Left renal pelvis (tissue), 4 donors: ENCODE measurements at regions not wholly inside any gene's neighbourhood (a gene's known extent, or its start where the extent isn't known, plus 50 kb on each side); places are given as distances from the start of the nearest gene placed in this dataset.

Source experiments
- DNase-seq, 4 donors: peaks; one replicate each; pipeline ENCODE4 v3.0.0-alpha.2; 2013; ENCODE audit warnings: low read depth in 4 of 4, low spot score in 3 of 4

- DNase-seq: no peak
Observed at GRCh38 chr4:186927624-186928023, 204.0 kb upstream of the FAT1 start.

- DNase-seq: no peak
Observed at GRCh38 chr4:186930024-186930423, 206.4 kb upstream of the FAT1 start.

GRCh38 chr4:186931519-186931918, 207.9 kb upstream of the FAT1 start:
- no peak for DNase-seq

- no peak for DNase-seq
Observed at GRCh38 chr4:186932196-186932595, 208.5 kb upstream of the FAT1 start.

DNA sequence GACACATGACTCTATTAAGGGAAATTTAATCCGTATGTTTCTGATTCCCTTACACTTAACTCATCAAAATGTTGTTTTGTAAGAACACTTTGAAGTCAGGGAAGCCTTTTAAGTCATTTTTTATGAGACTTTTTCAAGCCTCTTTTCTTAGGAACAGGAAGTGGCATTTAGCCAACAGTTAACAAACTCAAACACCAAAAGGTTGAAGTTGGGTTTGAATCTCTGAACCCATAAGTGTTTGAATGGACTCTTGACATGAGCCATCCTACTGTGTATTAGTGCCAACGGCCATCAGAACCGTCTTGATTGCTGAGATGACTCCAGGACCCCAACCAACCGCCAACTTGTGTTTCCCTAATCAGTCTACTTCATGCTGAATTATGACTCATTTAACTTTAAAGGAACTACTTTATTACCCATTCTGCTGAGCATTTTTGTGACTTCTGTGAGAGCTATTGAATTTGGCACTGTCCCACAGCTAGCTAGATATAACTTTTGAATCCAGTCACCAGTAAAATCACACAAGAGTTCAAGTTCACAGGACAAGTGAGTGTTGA, 209.1 kb upstream of the FAT1 start:
- DNase-seq: peak in 2 of 4 donors; percentile 64 to 65

- no peak for DNase-seq
Observed at GRCh38 chr4:186934244-186934643, 210.6 kb upstream of the FAT1 start.

DNA sequence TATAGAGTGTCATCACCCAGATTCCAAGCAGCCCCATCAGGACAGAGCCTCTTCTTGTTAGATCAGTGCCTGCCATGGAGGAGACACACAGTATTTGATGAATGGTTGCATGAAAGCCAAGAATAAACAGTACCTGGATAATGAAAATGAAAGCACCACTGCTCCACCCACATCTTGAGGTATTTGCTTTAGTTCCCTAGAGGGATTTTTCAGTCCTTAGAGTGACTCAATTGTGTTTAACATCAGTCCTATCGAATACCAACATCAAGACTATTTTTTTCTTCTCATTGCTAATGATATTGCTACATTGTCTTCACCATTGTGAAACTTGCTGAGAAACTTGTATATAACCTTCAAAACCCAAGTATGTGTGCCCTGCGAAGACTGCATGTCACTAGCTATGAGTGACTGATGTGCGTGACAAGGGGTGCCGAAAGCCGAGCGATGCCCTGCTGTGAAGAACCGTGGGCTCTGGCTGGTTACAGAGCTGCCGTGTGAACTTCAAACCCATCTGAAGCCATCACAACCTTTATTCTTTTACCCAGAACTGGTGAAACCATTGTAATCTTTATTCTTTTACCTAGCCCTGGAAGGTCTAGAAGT, 211.3 kb upstream of the FAT1 start:
- DNase-seq: no peak

DNA sequence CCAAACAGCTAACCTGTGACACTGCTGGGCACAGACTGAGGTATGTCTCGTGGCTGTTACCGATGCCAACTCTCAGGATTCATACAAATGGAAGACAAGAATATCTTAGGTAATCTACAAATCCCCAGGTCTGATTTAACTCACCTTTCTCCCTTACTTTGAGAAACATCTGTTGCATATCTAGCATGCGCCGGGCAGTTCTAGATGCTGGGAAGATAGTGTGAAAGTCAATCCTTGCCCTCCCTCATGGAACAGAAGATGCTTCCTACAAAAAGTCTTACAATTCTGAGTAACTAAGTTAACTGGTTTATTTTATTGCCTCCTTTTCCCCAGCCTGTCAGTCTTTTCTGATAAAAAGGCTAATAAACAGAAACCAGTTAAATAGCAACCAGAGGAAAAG, 212.2 kb upstream of the FAT1 start:
- DNase-seq: no peak

GRCh38 chr4:186936496-186937375, 213.1 kb upstream of the FAT1 start:
- DNase-seq: no peak

GRCh38 chr4:186939226-186939625, 215.6 kb upstream of the FAT1 start:
- no peak for DNase-seq

GRCh38 chr4:186939766-186940165, 216.1 kb upstream of the FAT1 start:
- no peak for DNase-seq

- DNase-seq: no peak
Observed at GRCh38 chr4:186940476-186940875, 216.8 kb upstream of the FAT1 start.

DNA sequence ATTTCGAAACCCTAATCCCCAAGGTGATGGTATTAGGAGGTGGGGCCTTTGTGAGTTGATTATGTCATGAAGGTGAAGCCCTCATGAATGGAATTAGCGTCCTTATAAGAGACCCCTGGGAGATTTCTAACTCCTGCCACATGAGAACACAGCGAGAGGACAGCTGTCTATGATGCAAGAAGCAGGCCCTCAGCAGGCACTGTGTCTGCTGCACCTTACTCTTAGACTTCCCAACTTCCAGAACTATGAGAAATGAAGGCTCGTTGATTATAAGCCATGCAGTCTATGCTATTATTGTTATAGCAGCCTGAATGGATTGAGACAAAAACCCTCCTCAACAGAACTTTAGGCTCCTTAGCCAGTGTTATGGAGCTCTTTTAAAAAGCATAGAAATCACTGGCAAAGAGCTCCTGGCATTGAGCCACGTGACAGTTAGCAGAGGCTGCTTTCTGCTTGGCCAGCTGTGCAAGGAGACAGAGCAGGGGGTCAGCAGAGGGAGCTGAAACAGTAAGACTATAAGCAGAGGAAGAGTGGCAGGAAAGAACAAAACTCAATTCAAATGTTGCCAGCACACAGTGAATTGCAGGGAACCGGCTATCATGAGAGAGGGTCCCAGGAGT, 219.2 kb upstream of the FAT1 start:
- no peak for DNase-seq

- no peak for DNase-seq
Observed at GRCh38 chr4:186943411-186943810, 219.8 kb upstream of the FAT1 start.

GRCh38 chr4:186946136-186946535, 222.5 kb upstream of the FAT1 start:
- DNase-seq: no peak

DNA sequence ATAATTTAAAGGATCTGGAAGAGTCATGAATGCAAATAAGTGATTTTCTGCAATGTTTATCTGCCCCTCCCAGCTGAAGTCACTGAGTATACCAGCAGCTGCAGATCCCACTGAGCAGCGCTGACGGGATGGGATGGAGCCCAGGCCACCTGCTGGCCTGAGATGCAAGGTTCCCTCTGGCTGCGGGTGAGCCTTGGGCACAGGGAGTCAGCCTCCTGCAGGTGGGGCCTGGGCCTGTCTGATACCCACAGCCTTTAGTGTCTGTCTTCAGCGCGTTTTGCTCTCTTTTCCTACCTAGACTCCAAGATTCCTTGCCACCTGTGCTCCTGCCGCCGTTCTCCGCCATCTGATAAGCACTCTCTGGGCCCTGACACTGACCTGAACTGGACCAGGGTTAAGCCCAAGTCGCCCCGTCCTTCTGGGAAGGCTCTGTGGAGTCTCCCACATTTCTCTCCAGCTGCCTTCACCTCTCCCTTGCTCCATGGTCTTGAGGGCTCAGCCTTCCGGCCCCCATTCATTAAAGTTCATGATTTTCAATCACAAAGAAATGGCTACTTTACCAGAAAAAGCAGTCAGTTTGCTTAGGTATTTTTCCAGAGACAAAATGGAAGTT, 223.1 kb upstream of the FAT1 start:
- no peak for DNase-seq

DNA sequence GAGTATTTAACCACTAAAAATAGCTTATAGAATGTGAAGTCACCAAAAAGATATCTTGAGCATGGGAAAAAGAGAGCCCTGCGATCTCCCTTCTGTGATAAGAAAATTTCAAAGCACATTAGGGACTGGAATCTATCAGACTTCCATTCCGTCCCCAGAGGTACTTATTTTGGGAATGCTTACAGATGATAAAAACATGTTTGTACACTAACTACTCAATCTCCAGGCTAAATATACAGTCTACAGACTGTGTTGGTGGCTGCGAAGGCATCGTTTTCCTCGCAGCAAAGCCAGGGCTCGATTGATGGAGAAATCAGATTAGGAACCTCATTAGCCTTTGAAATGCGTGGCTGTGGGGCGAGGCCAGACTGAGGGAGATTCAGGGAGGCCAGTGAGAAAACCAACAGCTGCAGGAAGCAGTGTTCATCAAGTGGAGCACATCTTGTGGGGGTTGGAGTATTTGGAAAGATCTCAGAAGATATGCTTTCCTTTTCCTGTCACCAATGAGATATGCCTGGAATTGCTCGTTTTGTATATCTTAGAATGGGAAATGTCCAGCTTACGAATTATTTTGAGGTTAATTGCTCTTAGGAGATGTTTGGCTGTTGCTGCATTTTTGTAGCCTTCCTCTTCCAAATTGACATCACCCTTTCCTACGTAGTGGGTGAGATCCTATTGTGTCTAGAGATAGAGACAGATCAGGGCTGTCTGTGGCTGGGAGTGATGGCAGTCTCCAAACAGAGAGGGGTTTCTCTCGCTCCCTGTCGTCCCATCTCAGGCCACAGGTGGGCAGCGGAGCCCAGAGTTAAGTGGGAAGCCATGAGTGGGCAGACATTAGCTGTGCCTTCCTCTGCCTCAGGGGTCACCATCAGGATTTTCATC, 224.9 kb upstream of the FAT1 start:
- no peak for DNase-seq

- no peak for DNase-seq
Observed at GRCh38 chr4:186949847-186950246, 226.2 kb upstream of the FAT1 start.

GRCh38 chr4:186952709-186953108, 229.1 kb upstream of the FAT1 start:
- no peak for DNase-seq

DNA sequence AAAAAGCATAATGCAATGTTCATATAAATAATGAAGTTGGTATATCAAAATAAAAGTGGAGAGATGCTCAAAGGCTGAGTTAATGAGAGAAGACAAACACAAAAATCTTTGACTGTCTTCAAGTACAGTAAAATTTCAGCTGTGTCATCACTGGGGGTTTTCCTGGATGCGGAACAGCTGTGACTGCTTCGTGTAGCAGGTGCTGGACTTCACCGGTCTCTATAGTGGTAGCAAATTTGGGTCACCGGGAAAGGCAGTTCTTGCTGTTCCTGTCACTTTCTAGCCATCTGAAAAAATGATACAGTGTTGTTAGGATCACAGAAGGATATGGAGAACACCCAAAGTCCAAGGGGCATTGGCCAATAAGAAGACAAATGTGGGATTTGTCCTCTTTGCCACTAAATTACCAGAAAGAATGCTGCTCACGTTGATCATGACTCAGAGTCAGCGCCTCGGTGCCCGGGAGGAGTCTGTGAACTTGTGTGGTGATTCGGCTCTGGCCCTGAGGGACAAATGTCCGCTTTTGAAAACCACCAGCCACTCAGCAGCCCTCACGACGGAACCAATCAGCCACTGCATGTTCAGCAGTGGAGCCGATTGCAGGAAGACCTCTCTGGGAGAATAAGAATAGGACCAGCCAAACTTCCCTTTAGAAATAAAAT, 230.1 kb upstream of the FAT1 start:
- DNase-seq: no peak
